ENCODE measurements at regions not wholly inside any gene's neighbourhood (a gene's known extent, or its start where the extent isn't known, plus 50 kb on each side); places are given as distances from the start of the nearest gene placed in this dataset.

DNA sequence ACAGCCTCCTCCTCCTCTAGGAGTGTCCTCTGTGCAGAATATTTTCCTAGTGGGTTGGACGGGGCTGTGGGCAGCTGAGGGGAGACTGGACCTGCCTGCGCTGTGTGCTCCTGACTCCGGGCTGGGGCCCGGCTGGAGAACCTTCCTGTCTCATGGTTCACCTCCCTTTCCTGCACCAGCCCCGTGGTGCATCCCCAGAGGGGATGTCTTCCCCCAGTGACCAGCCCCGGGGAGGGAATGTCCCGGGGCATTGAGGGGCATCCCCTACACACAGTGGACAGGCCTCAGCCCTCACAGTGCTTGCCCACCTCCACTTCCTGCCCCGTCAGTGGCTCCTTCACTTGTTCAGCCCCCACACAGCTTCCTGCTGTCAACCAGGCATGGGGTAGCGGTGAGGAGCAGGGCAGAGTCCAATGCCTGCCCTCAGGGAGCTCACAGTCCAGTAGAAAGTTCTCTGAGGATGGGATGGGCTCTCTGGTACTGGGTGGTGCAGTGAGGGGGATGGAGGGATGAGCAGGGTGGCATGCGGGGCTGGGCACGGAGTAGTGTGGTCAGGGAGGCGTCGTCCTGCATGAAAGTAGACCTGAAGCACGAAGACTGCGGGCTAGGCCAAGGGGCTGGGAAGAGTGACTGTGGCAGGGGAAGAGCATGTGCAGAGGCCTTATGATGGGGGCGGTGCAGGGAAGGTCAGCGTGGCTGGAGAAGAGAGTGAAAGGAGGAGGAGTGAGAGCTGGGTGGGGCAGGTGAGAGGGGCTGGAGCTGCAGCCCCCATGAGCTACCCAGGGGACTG, 52.1 kb upstream of the PITX1 start:
- no peak for DNase-seq

DNA sequence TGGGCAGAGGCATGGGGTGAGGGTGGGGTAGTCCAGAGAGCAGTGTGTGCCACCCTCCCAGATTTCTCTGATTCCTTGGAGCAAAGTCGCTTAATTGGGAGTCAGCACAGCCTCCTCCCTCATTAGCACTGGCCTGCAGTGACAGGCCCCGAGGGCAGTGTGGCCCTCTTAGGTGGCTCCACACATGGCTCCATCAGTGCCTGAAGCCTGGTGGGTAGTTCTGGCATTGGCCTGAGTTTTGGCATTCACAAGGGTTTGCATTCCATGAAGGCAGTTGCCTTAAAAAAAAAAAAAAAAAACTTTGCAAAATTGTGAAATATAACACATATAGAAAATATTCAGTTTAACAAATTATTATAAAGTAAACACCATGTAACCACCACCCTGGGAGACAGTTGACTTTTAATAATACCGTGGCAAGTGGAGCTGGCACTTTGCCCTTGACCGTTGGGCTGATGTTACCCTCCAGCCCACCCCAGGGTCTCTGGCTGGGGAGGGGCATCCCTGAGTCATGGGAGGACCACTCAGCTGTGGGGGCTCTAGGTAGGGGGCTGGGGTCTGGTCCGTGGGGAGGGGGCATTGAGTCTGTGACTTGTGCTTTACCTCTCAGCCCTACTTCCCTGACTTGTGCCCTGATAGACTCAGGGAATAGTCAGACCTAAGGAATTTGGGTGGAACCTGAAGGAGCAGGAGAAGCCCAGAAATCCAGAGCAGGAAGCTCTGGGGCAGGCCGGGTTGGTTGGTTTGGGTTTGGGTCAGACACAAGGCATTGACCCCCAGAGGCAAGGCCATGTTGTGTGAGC, 51.3 kb upstream of the PITX1 start:
- DNase-seq = no peak
